ENCODE measurements at regions not wholly inside any gene's neighbourhood (a gene's known extent, or its start where the extent isn't known, plus 50 kb on each side); places are given as distances from the start of the nearest gene placed in this dataset.

DNA sequence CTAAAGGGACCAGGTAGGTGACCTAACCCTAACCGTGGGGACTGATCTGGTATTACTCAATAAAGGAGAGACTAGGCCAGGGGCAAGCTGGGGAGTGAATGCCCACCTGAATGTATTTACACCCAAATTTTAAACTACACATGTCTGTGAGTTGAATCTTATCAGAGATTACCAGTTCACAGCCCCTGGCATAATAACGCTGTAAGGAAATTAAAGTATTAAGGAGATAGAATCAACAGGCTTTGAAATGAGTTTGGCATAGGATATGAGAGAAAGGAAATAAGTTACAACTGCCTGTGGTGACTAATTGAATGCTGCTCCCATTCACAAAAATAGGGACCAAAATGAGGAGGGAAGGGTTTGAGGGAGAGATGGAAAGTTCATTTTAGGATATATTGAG, 593.3 kb downstream of the CSNK1G3 start:
- no peak overlapping the region for H3K14ac ChIP-seq (ENCODE audit: insufficient read length)
- H3K36me3 ChIP-seq (ENCODE audit: control insufficient read depth in 2 of 4, insufficient read depth in 4 of 4, low read length in 3 of 4), result no peaks in the 10 kb centered on the region
- no peak overlapping the region for H3K4ac ChIP-seq (replicated peaks; ENCODE audit: insufficient read length, low read depth, low read length)
- no peak overlapping the region for H2AK5ac ChIP-seq (ENCODE audit: low read depth, low read length)
- no peaks in the 10 kb centered on the region for H3K23me2 ChIP-seq (ENCODE audit: low read depth, low read length)
- no peaks in the 10 kb centered on the region for H3K79me1 ChIP-seq (ENCODE audit: low read depth, low read length)
- H3K27ac ChIP-seq (ENCODE audit: low read depth, low read length), result no peak overlapping the region
- H3K9ac ChIP-seq (replicated peaks in 1 of 4; ENCODE audit: extremely low read depth in 1 of 4, low read depth in 3 of 4, low read length in 3 of 4), result no peak overlapping the region
- no peak overlapping the region for H4K8ac ChIP-seq (ENCODE audit: extremely low read depth, insufficient read depth, low read length)
- H3K4me3 ChIP-seq (ENCODE audit: extremely low read depth in 1 of 4, insufficient read depth in 2 of 4, low read depth in 3 of 4, low read length in 4 of 4), result no peak overlapping the region
- no peak overlapping the region for H3K18ac ChIP-seq (ENCODE audit: extremely low read depth, low read length)
- CTCF ChIA-PET (ENCODE audit: partially characterized antibody), result no interaction called here
- H3K4me1 ChIP-seq (replicated peaks in 1 of 4; ENCODE audit: control insufficient read depth in 3 of 4, insufficient read depth in 4 of 4, low read length in 3 of 4), result no peaks in the 10 kb centered on the region
- no peak overlapping the region for H2BK20ac ChIP-seq (ENCODE audit: low read length)
- no peak overlapping the region for H3K56ac ChIP-seq (replicated peaks; ENCODE audit: insufficient read length, low read depth, low read length)
- 93% methylated on average over 2 of the region's 2 CpGs; no CpG with 5 or more reads in 1 of the 2 experiments for WGBS, 2 experiments (ENCODE audit: extremely low coverage in 1 of 2, insufficient coverage in 1 of 2, insufficient read length in 1 of 2, insufficient replicate concordance in 2 of 2, low coverage in 1 of 2, low lambda C conversion rate in 2 of 2, missing lambda C conversion rate in 1 of 2)
- DNase-seq (ENCODE audit: low read depth in 1 of 2, low spot score in 2 of 2), result no peak
- H2AFZ ChIP-seq (ENCODE audit: low read length), result no peak overlapping the region
- POLR2A ChIA-PET (ENCODE audit: partially characterized antibody), result no interaction called here
- H3K23ac ChIP-seq (ENCODE audit: insufficient read length), result no peak overlapping the region
- no peak overlapping the region for H3K4me2 ChIP-seq (ENCODE audit: insufficient read depth in 1 of 2, low read depth in 2 of 2, low read length in 2 of 2)
- H2BK120ac ChIP-seq (replicated peaks; ENCODE audit: low read depth, low read length), result no peak overlapping the region
- H3K9me3 ChIP-seq (ENCODE audit: insufficient read depth in 2 of 2, low read depth in 1 of 2, low read length in 1 of 2), result no peaks in the 10 kb centered on the region
- H2BK12ac ChIP-seq (ENCODE audit: low read depth, low read length), result no peak overlapping the region
- no peak for FAIRE-seq
- H4K5ac ChIP-seq (ENCODE audit: insufficient read length, low read depth, low read length), result no peak overlapping the region
- H3K79me2 ChIP-seq (ENCODE audit: control insufficient read depth in 1 of 2, insufficient read depth in 2 of 2, low read length in 2 of 2), result no peaks in the 10 kb centered on the region
- H2BK5ac ChIP-seq (ENCODE audit: low read depth, low read length), result no peak overlapping the region
- H3K27me3 ChIP-seq (replicated peaks in 1 of 4; ENCODE audit: control insufficient read depth in 3 of 4, extremely low read depth in 1 of 4, insufficient read depth in 3 of 4, low read length in 3 of 4), result no peaks in the 10 kb centered on the region
- no peak overlapping the region for H4K91ac ChIP-seq (replicated peaks; ENCODE audit: insufficient read length, low read length)
- no peaks in the 10 kb centered on the region for H4K20me1 ChIP-seq (replicated peaks in 1 of 2; ENCODE audit: control insufficient read depth in 1 of 2, insufficient read depth in 2 of 2, low read length in 2 of 2)
- H2BK15ac ChIP-seq (ENCODE audit: low read length), result no peak overlapping the region
- TF ChIP-seq POLR2A (IDR thresholded peaks at IDR 0.05; ENCODE audit: control extremely low read depth in 1 of 2, low read depth in 2 of 2, low read length in 2 of 2) (no peak), NRF1 (IDR thresholded peaks at IDR 0.05; ENCODE audit: low read depth, low read length) (no peak), ZNF274 (IDR thresholded peaks at IDR 0.05; ENCODE audit: borderline replicate concordance, extremely low read depth, low read length) (no peak), TAF7 (optimal IDR thresholded peaks at IDR 0.05; ENCODE audit: borderline replicate concordance, low read depth, low read length) (no peak), KDM5A (IDR thresholded peaks at IDR 0.05; ENCODE audit: low read length) (no peak), EGR1 (IDR thresholded peaks at IDR 0.05; ENCODE audit: borderline replicate concordance, low read depth, low read length) (no peak), JUND (IDR thresholded peaks at IDR 0.05; ENCODE audit: low read length) (no peak), RBBP5 (IDR thresholded peaks at IDR 0.05; ENCODE audit: borderline replicate concordance, low read depth, low read length) (no peak), GABPA (IDR thresholded peaks at IDR 0.05; ENCODE audit: borderline replicate concordance, insufficient read depth, low read length) (no peak), SRF (IDR thresholded peaks at IDR 0.05; ENCODE audit: low read depth, low read length) (no peak), BACH1 (IDR thresholded peaks at IDR 0.05; ENCODE audit: low read length) (no peak)
- TF ChIP-seq, protein P1, sequence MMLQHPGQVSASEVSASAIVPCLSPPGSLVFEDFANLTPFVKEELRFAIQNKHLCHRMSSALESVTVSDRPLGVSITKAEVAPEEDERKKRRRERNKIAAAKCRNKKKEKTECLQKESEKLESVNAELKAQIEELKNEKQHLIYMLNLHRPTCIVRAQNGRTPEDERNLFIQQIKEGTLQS (IDR thresholded peaks at IDR 0.05; ENCODE audit: insufficient read depth, low read depth, low read length), result no peak
- TF ChIP-seq, protein P2, sequence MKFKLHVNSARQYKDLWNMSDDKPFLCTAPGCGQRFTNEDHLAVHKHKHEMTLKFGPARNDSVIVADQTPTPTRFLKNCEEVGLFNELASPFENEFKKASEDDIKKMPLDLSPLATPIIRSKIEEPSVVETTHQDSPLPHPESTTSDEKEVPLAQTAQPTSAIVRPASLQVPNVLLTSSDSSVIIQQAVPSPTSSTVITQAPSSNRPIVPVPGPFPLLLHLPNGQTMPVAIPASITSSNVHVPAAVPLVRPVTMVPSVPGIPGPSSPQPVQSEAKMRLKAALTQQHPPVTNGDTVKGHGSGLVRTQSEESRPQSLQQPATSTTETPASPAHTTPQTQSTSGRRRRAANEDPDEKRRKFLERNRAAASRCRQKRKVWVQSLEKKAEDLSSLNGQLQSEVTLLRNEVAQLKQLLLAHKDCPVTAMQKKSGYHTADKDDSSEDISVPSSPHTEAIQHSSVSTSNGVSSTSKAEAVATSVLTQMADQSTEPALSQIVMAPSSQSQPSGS (IDR thresholded peaks at IDR 0.05; ENCODE audit: low read length), result no peak
- TF ChIP-seq, protein P3, sequence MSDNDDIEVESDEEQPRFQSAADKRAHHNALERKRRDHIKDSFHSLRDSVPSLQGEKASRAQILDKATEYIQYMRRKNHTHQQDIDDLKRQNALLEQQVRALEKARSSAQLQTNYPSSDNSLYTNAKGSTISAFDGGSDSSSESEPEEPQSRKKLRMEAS (IDR thresholded peaks at IDR 0.05), result no peak

All from H1 (cell line).